DND-41 (cell line): ENCODE measurements at regions not wholly inside any gene's neighbourhood (a gene's known extent, or its start where the extent isn't known, plus 50 kb on each side); places are given as distances from the start of the nearest gene placed in this dataset.

ENCODE experiments used
- CTCF ChIP-seq: IDR thresholded peaks from 2 replicates; pipeline ENCODE4 v1.5.1; 2012; ENCODE audit warnings: borderline replicate concordance, low read length, moderate library complexity, mild to moderate bottlenecking; ENCODE audit not compliant: poor library complexity, severe bottlenecking; ENCODE audit errors: extremely low read depth
- EZH2 ChIP-seq: IDR thresholded peaks from 3 replicates; pipeline ENCODE4 v1.6.1; 2012; ENCODE audit warnings: borderline replicate concordance, low read depth, mild to moderate bottlenecking, moderate library complexity, low read length, inconsistent platforms; ENCODE audit not compliant: severe bottlenecking

- TF ChIP-seq CTCF (no peak), EZH2 (no peak)
Observed at GRCh38 chr14:105694961-105695360, 168.6 kb downstream of the TMEM121 start.
